NT2/D1 (cell line): ENCODE measurements at regions not wholly inside any gene's neighbourhood (a gene's known extent, or its start where the extent isn't known, plus 50 kb on each side); places are given as distances from the start of the nearest gene placed in this dataset.
A peak's percentile ranks its signal among the peaks of the same experiment; 100 is the strongest.

Experiments used
- DNase-seq: peaks from one replicate; pipeline ENCODE4 v3.0.0-alpha.2; 2011; ENCODE audit warnings: low read depth, low spot score
- H3K27me3 ChIP-seq: 2 replicates; pipeline ENCODE4 v1.6.0; 2011; ENCODE audit warnings: mild to moderate bottlenecking; ENCODE audit not compliant: insufficient read length, insufficient read depth
- H3K36me3 ChIP-seq: 2 replicates; pipeline ENCODE4 v1.6.1; 2011; ENCODE audit warnings: mild to moderate bottlenecking, low read length, mixed read lengths; ENCODE audit not compliant: insufficient read depth, insufficient read length
- H3K4me1 ChIP-seq: 2 replicates; pipeline ENCODE4 v1.5.1; 2011; ENCODE audit not compliant: insufficient read depth, insufficient read length
- H3K4me3 ChIP-seq: 2 replicates; pipeline ENCODE4 v1.5.1; 2011; ENCODE audit warnings: low read depth; ENCODE audit not compliant: insufficient read length
- H3K9ac ChIP-seq: 2 replicates; pipeline ENCODE4 v1.6.0; 2011; ENCODE audit warnings: low read depth; ENCODE audit not compliant: insufficient read length
- H3K9me3 ChIP-seq: 2 replicates; pipeline ENCODE4 v1.5.1; 2011; ENCODE audit warnings: mild to moderate bottlenecking, low read length; ENCODE audit not compliant: insufficient read depth
- SUZ12 ChIP-seq: IDR thresholded peaks from 2 replicates; pipeline ENCODE4 v1.6.1; 2011; ENCODE audit not compliant: insufficient read length, insufficient read depth; ENCODE audit errors: extremely low read depth
- YY1 ChIP-seq: IDR thresholded peaks from 2 replicates; pipeline ENCODE4 v1.6.1; 2011; ENCODE audit not compliant: insufficient read length, insufficient read depth
- ZNF274 ChIP-seq: IDR thresholded peaks from 2 replicates; pipeline ENCODE4 v1.6.1; 2011; ENCODE audit warnings: mild to moderate bottlenecking, low read depth, low read length

DNA sequence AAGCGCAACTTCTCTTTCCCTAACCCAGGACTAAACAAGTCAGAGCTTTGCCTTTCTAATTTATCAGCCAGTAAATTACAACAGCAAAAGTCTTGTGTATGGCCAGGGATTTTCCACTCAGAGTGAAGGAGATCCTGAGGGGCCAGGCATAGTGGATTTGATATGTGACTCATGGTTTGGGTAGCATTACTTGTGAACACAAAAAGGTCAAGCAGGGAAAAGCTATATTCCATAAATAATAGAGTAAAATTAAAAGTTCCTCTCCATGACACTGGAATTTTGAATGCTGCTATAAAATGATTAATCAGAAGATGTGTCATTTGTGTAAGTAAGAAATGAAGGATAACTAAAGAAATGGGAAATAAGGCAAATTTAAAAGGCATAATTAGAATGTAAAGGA lies 284.8 kb downstream of the HLX start:
- Histone ChIP-seq H3K27me3 (no peaks in the 10 kb centered on the region), H3K4me1 (no peaks in the 10 kb centered on the region), H3K4me3 (no peak overlapping the region), H3K9me3 (no peaks in the 10 kb centered on the region), H3K9ac (no peak overlapping the region), H3K36me3 (no peaks in the 10 kb centered on the region)
- no peak for DNase-seq
- TF ChIP-seq ZNF274 (no peak), SUZ12 (no peak), YY1 (no peak)

GRCh38 chr1:221164951-221165838 lies 286.0 kb downstream of the HLX start:
- H3K4me1 ChIP-seq = no peaks in the 10 kb centered on the region
- H3K9ac ChIP-seq = no peak overlapping the region
- no peaks in the 10 kb centered on the region for H3K27me3 ChIP-seq
- no peaks in the 10 kb centered on the region for H3K36me3 ChIP-seq
- no peak for DNase-seq
- TF ChIP-seq YY1 (no peak), SUZ12 (no peak), ZNF274 (no peak)
- no peak overlapping the region for H3K4me3 ChIP-seq
- no peaks in the 10 kb centered on the region for H3K9me3 ChIP-seq

GRCh38 chr1:221165839-221166500 lies 286.7 kb downstream of the HLX start:
- H3K4me3 ChIP-seq = no peak overlapping the region

DNA sequence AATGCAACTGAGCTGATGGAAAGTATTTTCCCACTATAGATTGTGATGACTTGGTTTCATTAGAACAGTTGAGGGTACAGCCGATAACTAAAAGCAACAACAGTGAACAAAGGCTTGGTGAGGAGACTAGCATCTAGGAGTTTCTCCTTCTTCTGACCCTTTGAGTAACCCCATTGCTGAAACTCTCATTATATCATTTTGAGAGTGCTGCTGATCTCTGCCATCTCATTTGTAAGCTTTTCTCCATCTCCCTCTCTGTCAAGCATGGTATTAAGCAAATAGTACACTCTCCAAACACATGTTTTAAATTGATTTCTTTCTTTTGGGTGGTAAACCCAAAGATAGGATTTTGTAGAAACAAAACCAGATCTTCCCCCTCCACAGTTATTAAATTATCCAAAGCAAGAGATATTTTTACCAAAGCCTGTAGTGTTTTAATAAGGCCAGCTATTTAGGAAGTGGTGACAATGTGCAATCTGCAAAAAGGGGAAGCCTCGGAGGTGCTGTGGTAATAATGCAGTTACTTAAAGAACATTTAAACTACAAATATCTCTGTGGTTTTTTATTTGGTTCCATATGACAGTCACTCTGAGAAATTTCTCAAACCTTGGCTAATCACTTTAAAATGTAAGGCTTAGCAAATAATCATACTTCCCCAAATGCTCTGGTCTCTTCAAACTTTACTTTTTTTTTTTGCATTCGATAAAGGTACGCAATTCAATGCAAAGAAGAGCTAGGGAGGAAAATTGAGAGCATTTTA lies 287.5 kb downstream of the HLX start:
- peaks cover 14% of the 10 kb centered on the region for H3K9me3 ChIP-seq
- TF ChIP-seq ZNF274 = no peak
- TF ChIP-seq YY1 = no peak
- no peak for TF ChIP-seq SUZ12
- no peak overlapping the region for H3K9ac ChIP-seq
- no peaks in the 10 kb centered on the region for H3K27me3 ChIP-seq
- H3K4me1 ChIP-seq = no peaks in the 10 kb centered on the region
- H3K36me3 ChIP-seq = no peaks in the 10 kb centered on the region
- H3K4me3 ChIP-seq = no peak overlapping the region
- no peak for DNase-seq

More at GRCh38 chr1:221165839-221166500, 286.7 kb downstream of the HLX start:
- H3K27me3 ChIP-seq = no peaks in the 10 kb centered on the region
- H3K36me3 ChIP-seq = no peaks in the 10 kb centered on the region
- H3K9ac ChIP-seq = no peak overlapping the region
- no peak for DNase-seq
- no peak for TF ChIP-seq ZNF274
- TF ChIP-seq YY1 = no peak
- TF ChIP-seq SUZ12 = no peak
- H3K4me1 ChIP-seq = no peaks in the 10 kb centered on the region
- peaks cover 7% of the 10 kb centered on the region for H3K9me3 ChIP-seq

DNA sequence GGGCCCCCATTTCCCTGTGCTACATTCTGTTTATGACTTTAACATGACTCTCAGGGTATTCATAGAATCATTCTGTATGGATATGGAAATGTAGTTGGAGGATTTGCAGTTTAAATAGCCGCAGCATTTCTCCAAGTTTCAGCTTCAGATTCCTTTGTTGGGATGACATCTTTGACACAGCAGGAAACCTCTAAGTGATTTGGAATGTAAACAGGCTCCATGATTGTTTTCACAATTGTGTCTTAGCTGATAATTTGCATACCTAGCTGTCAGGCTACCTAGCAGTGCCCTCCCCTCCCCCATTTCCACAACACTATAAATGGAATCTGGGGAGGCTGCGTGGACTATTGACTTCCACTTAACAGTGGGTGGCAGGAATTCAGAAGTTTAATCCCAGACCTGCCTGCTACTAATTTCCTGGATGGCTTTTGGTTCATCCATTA lies 290.2 kb downstream of the HLX start:
- no peak for TF ChIP-seq YY1
- TF ChIP-seq ZNF274 = no peak
- TF ChIP-seq SUZ12 = no peak
- no peaks in the 10 kb centered on the region for H3K36me3 ChIP-seq
- peak; percentile 90 for DNase-seq
- H3K4me1 ChIP-seq = peaks cover 1% of the 10 kb centered on the region
- H3K9ac ChIP-seq = no peak overlapping the region
- H3K27me3 ChIP-seq = no peaks in the 10 kb centered on the region
- H3K4me3 ChIP-seq = no peak overlapping the region
- peaks cover 19% of the 10 kb centered on the region for H3K9me3 ChIP-seq

DNA sequence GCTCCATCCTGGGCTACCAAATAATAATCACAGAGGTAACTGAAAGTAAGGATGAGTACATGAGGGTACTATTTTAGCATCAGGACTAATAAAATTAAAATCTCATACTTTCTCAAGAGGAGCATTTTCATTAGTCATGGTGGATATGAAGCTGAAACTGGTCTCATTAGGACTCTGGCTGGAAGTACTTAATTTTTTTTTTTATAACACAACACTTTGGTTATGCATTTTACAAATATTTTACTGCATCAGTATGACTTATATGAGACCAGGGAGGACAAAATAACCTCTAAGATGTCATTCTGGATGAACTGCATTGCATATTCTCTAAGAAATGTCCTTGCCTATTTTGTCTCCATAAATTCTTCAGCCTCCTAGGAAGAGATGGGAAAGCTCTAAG lies 290.9 kb downstream of the HLX start:
- no peak overlapping the region for H3K9ac ChIP-seq
- H3K4me1 ChIP-seq = peaks cover 2% of the 10 kb centered on the region
- no peaks in the 10 kb centered on the region for H3K36me3 ChIP-seq
- H3K9me3 ChIP-seq = peaks cover 19% of the 10 kb centered on the region
- H3K27me3 ChIP-seq = no peaks in the 10 kb centered on the region
- DNase-seq = no peak
- no peak overlapping the region for H3K4me3 ChIP-seq
- no peak for TF ChIP-seq YY1
- no peak for TF ChIP-seq ZNF274
- TF ChIP-seq SUZ12 = no peak

GRCh38 chr1:221171768-221172167 lies 292.5 kb downstream of the HLX start:
- DNase-seq = no peak
- Histone ChIP-seq H3K9ac (no peak overlapping the region), H3K36me3 (no peaks in the 10 kb centered on the region), H3K4me1 (peaks cover 2% of the 10 kb centered on the region), H3K27me3 (no peaks in the 10 kb centered on the region), H3K4me3 (no peak overlapping the region), H3K9me3 (peaks cover 19% of the 10 kb centered on the region)
- TF ChIP-seq YY1 = no peak
- TF ChIP-seq ZNF274 = no peak
- TF ChIP-seq SUZ12 = no peak
